Thymus (tissue), 11 donors: ENCODE measurements at regions not wholly inside any gene's neighbourhood (a gene's known extent, or its start where the extent isn't known, plus 50 kb on each side); places are given as distances from the start of the nearest gene placed in this dataset.

Experiments
- DNase-seq, 9 donors: peaks; one replicate each; pipeline ENCODE4 v3.0.0-alpha.2; 2013; ENCODE audit warnings: low spot score in 9 of 9, low read depth in 6 of 9, missing footprints in 1 of 9
- H3K27ac ChIP-seq, 2 donors: one replicate each; pipeline ENCODE4 v1.5.1; 2013; ENCODE audit warnings: control low read depth in 1 of 2, low read depth in 1 of 2, low read length in 1 of 2, mild to moderate bottlenecking in 1 of 2, moderate library complexity in 1 of 2
- H3K27me3 ChIP-seq, 2 donors: one replicate each; pipeline ENCODE4 v1.5.1; 2013; ENCODE audit warnings: low read length in 1 of 2; ENCODE audit not compliant: control insufficient read depth in 2 of 2, insufficient read depth in 1 of 2
- H3K36me3 ChIP-seq, 2 donors: one replicate each; pipeline ENCODE4 v1.5.1; 2013; ENCODE audit warnings: low read length in 1 of 2, mild to moderate bottlenecking in 1 of 2, moderate library complexity in 1 of 2; ENCODE audit not compliant: control insufficient read depth in 2 of 2, insufficient read depth in 2 of 2
- H3K4me1 ChIP-seq, 2 donors: one replicate each; pipeline ENCODE4 v1.5.1; 2013; ENCODE audit warnings: low read length in 2 of 2; ENCODE audit not compliant: control insufficient read depth in 2 of 2, insufficient read depth in 2 of 2
- H3K4me3 ChIP-seq, 2 donors: one replicate each; pipeline ENCODE4 v1.5.1; 2013; ENCODE audit warnings: low read length in 2 of 2, control low read depth in 1 of 2, mild to moderate bottlenecking in 1 of 2
- H3K9me3 ChIP-seq, 2 donors: one replicate each; pipeline ENCODE4 v1.5.1; 2013; ENCODE audit warnings: low read length in 1 of 2, mild to moderate bottlenecking in 1 of 2; ENCODE audit not compliant: control insufficient read depth in 2 of 2, insufficient read depth in 1 of 2
- WGBS: extraction: QIAGEN DNeasy Blood & Tissue Kit; methylation state at CpG from one replicate; pipeline ENCODE4 v1.1.7; 2013; 5-methylcytosine and 5-hydroxymethylcytosine counted together
- donor health status: healthy.

DNA sequence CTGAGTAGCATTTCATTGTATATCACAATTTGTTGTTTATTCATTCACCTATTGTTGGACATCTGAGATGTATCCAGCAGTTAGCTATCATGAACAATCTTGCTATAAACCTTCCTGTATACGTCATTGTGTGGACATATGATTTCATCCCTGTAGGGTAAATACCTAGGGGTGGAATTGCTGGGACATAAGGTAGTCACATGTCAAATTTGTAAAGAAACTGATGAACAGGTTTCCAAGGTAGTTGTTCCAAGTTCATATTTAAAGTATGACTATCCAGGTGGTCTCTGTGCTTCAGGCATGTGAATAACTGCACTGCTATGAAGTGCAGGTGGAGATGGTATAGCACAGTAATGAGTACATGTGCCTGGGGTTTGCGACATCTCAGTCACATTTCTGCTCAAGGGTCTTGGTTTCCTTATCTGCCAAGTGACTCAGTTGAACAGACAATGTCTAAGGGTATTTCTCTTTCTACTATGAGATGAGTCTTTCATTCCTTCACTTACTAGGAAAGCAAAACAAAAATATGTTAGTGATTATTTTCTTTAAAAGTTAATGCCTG, 229.0 kb upstream of the HES1 start:
- Histone ChIP-seq H3K27me3 (no peaks in the 10 kb centered on the region), H3K27ac (no peak overlapping the region), H3K9me3 (peaks cover 0 to 2% of the 10 kb centered on the region in 2 donors), H3K4me1 (peaks cover 0 to 22% of the 10 kb centered on the region in 2 donors), H3K4me3 (no peak overlapping the region), H3K36me3 (no peaks in the 10 kb centered on the region)
- no peak for DNase-seq
- 96% methylated on average over 2 of the region's 2 CpGs for WGBS

DNA sequence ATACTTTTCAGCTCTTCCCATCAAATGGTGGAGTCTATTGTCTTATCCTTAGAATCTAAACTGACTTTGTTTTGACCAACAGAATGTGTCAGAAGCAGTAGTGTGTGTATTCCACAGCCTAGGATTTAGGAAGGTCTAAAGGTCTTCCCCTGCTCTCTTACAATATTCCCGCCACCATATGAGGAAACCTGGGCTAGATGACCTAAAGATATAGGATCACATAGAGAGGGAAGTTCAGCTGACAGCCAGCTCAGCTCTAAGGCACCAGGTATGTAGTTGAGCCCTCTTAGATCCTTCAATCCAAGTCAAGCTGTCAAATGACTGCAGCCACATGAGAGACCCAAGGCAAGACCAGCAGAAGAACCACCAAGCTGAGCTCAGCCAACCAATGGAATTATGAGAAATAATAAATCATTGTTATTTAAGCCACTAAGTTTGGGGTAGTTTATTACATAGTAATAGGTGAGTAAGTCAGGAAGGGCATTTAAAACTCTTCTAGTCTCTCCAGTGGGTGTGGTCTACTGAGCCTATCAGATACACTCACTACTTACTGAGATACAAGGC, 227.7 kb upstream of the HES1 start:
- no peak overlapping the region for H3K27ac ChIP-seq
- WGBS: 100% methylated on average over 1 of the region's 1 CpG
- H3K4me1 ChIP-seq: peaks cover 0 to 32% of the 10 kb centered on the region in 2 donors
- no peak for DNase-seq
- H3K9me3 ChIP-seq: peaks cover 0 to 2% of the 10 kb centered on the region in 2 donors
- H3K4me3 ChIP-seq: no peak overlapping the region
- H3K27me3 ChIP-seq: no peaks in the 10 kb centered on the region
- no peaks in the 10 kb centered on the region for H3K36me3 ChIP-seq

DNA sequence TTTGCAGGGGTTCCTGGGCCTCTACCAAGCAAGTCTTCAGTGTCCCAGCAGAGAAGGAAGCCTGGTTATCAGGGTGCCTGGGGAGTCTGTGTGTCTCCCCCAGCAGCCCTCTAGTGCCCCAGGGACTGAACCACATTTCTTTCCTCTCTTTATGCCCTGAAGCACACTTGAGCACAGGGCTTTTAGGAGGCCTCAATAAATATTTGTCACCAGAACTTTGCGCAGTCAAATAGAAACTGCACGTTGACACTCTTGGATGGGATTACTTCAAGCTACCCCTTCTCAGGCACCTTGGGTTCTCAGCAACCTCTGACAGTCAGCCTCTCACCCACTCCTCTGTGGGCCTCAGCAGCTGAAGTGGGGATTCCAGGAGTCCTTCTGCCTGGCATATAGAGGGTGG, 226.6 kb upstream of the HES1 start:
- Histone ChIP-seq H3K4me1 (peaks cover 0 to 32% of the 10 kb centered on the region in 2 donors), H3K36me3 (no peaks in the 10 kb centered on the region), H3K27ac (no peak overlapping the region), H3K27me3 (no peaks in the 10 kb centered on the region), H3K9me3 (peaks cover 0 to 2% of the 10 kb centered on the region in 2 donors), H3K4me3 (no peak overlapping the region)
- DNase-seq: no peak
- WGBS: 95% methylated on average over 2 of the region's 2 CpGs

DNA sequence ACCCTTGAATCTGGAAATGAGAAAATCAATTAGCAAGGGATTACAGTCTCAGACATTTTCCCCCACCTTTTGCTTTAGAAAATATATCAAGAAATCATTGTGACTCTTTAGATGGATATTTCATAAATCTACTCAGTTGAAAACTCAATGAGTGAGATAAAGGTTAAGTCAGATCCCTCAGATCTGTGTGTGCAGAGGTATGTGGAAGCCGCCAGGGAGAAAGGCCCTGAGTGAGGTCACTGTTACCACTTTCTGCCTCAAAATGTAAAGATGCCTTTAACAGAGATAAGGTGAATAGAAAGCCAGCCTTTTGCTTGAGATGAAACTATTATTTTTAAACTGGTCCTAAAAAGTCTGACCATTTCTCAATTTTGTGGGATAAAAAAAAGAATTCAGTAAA, 225.6 kb upstream of the HES1 start:
- DNase-seq: no peak
- Histone ChIP-seq H3K27me3 (no peaks in the 10 kb centered on the region), H3K27ac (peak overlapping the region in 1 of 2 donors; percentile 63), H3K36me3 (no peaks in the 10 kb centered on the region), H3K4me3 (no peak overlapping the region), H3K4me1 (peaks cover 0 to 32% of the 10 kb centered on the region in 2 donors), H3K9me3 (peaks cover 0 to 2% of the 10 kb centered on the region in 2 donors)
- WGBS: 95% methylated on average over 1 of the region's 1 CpG

DNA sequence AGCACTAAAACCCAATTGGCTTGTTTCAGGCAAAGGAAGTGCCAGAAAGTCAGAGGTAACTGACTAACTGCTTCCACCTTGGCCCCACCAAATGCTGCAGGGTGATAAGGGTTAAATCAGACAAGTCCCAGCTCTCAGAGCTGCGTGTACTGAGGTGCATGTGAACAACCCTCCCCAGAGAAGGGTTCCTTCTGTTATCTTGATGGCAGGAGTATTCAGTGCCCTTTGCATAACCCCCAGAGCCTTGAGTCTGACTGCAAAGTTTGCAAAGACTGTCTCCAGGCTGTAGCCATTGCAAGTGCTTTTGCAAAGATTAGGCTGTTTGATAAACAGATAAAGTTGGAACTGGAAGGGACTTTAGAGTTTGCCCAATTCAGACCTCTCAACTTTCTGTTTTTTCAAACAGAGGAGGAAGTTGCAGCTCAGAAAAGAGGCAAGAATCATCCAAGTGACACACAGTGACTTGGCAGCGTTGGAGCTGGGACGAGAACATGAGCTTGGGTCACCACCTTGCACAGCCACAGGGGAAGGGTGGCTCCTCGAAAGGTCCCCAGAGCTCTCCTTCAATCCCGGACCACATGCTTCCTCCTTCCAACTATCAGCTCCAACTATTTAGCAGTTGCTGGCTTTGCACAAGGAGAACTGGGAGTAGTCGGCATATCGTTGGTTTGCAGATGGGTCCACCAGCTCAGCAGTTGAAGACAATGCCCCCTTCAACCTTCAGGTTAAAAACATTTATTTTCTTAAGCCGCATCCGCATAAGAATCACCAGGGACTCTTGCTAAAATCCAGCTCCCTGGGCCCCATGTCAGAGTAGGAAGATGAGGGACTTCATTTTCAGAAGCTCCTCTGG, 224.8 kb upstream of the HES1 start:
- DNase-seq: peak in 6 of 9 donors; percentile 11 to 60 (median 18)
- H3K4me1 ChIP-seq: peaks cover 0 to 29% of the 10 kb centered on the region in 2 donors
- H3K27me3 ChIP-seq: no peaks in the 10 kb centered on the region
- WGBS: 74% methylated on average over 9 of the region's 9 CpGs
- H3K9me3 ChIP-seq: peaks cover 0 to 2% of the 10 kb centered on the region in 2 donors
- peak overlapping the region; percentile 47 to 63 for H3K27ac ChIP-seq
- no peaks in the 10 kb centered on the region for H3K36me3 ChIP-seq
- no peak overlapping the region for H3K4me3 ChIP-seq

DNA sequence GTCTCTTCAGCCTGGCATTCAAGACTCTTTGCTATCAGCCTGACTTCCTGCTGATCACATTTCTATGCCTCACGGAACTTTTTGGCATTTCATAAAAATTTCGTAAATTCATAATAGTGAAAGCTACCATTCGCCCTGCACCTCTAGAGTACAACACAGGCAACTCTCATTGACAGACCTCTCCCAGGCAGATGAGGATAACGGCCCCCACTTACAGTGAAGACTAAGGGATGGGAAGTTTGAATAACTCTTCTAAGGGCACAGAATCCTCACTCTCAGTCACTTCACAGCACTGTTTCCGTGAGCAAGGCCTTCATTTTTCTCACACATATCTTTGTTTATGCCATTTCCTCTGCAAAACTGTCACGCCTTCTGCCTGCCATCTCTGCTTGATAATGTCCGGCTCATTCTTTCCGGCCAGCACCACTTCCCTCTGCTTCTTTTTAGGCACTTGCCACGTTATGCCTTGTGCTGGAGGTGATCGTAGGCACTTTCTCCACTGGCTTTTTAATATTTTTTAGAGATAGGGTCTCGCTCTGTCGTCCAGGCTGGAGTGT, 224.1 kb upstream of the HES1 start:
- Histone ChIP-seq H3K27ac (peak overlapping the region; percentile 47 to 63), H3K4me1 (peaks cover 0 to 25% of the 10 kb centered on the region in 2 donors), H3K36me3 (no peaks in the 10 kb centered on the region), H3K27me3 (no peaks in the 10 kb centered on the region), H3K9me3 (peaks cover 0 to 2% of the 10 kb centered on the region in 2 donors), H3K4me3 (no peak overlapping the region)
- WGBS: 90% methylated on average over 12 of the region's 12 CpGs
- DNase-seq: peak in 1 of 9 donors; percentile 30

DNA sequence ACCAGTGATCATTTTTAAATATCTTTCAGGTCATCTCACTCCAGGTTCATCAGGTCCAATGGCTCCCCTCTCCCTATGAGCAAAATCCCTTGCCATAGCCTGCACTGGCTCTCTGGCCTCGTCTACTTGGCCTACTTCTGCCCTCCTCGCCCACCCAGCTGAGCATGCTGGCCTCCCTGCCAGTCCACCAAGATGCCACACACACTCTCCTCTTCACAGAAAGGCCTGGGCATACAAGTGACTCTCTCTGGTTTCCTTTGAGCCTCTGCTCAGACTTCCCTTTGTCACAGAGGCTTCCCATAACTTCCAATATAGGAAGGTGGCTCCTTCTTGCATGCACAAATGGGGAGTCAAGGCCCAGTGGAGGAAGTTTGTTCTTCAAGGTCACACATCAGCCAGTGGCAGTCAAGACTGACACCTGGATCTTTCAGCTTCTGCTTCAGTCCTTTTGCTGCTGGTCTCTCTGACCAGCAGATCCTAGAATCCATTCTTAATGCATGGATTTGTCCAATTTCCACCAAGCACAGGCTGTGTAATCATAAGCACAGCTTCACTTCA, 223.2 kb upstream of the HES1 start:
- H3K4me3 ChIP-seq: no peak overlapping the region
- no peaks in the 10 kb centered on the region for H3K36me3 ChIP-seq
- no peak for DNase-seq
- H3K4me1 ChIP-seq: peaks cover 0 to 25% of the 10 kb centered on the region in 2 donors
- H3K27me3 ChIP-seq: no peaks in the 10 kb centered on the region
- peak overlapping the region in 1 of 2 donors; percentile 52 for H3K27ac ChIP-seq
- peaks cover 0 to 2% of the 10 kb centered on the region in 2 donors for H3K9me3 ChIP-seq
- 99% methylated on average over 2 of the region's 2 CpGs for WGBS

DNA sequence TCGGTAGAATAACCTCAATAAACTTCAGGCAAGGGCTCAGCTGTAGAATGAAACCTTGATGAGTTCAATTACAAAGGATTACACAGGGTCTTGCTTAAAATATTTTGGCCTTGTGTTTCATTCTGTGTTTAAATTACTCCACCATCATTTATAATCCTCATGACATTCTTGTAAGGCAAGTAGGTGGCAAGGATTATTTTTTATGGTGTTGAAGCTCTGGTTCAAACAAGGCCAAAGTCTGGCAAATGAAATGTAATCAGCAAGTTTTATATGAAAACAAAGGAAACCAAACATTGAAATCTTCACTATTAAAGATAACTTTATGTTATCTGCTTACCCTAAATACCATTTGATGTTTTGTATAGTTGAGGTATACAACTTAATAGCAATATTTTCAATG, 221.3 kb upstream of the HES1 start:
- no peak for DNase-seq
- H3K27ac ChIP-seq: no peak overlapping the region
- no peaks in the 10 kb centered on the region for H3K36me3 ChIP-seq
- H3K27me3 ChIP-seq: no peaks in the 10 kb centered on the region
- H3K4me3 ChIP-seq: no peak overlapping the region
- peaks cover 0 to 25% of the 10 kb centered on the region in 2 donors for H3K4me1 ChIP-seq
- WGBS: 95% methylated on average over 1 of the region's 1 CpG
- no peaks in the 10 kb centered on the region for H3K9me3 ChIP-seq
